MM.1S (cell line): ENCODE measurements at regions not wholly inside any gene's neighbourhood (a gene's known extent, or its start where the extent isn't known, plus 50 kb on each side); places are given as distances from the start of the nearest gene placed in this dataset.

Experiments used
- DNase-seq: peaks from one replicate; pipeline ENCODE4 v3.0.0-alpha.2; 2015
- H2AFZ ChIP-seq: fragments of 300-600 bp; sonication (generic); 2 replicates; pipeline ENCODE4 v1.6.0; 2016; ENCODE audit warnings: antibody characterized with exemption, low read length
- H3F3A ChIP-seq: fragments of 300-600 bp; sonication (generic); 2 replicates; pipeline ENCODE4 v1.6.1; 2016; ENCODE audit warnings: mild to moderate bottlenecking, antibody characterized with exemption, low read length, moderate library complexity, mixed read lengths; ENCODE audit not compliant: insufficient read depth
- H3K27ac ChIP-seq: fragments of 300-600 bp; sonication (generic); 2 replicates; pipeline ENCODE4 v1.5.1; 2016; ENCODE audit warnings: mild to moderate bottlenecking, low read length
- H3K27me3 ChIP-seq: fragments of 300-600 bp; sonication (generic); replicated peaks from 2 replicates; pipeline ENCODE4 v1.6.0; 2016; ENCODE audit warnings: low read length; ENCODE audit not compliant: insufficient read depth
- H3K36me3 ChIP-seq: fragments of 300-600 bp; sonication (generic); replicated peaks from 2 replicates; pipeline ENCODE4 v1.6.1; 2016; ENCODE audit warnings: mild to moderate bottlenecking, low read length, mixed read lengths; ENCODE audit not compliant: insufficient read depth
- H3K4me1 ChIP-seq: fragments of 300-600 bp; sonication (generic); 2 replicates; pipeline ENCODE4 v1.6.1; 2016; ENCODE audit warnings: low read length, mixed read lengths
- H3K4me2 ChIP-seq: fragments of 300-600 bp; sonication (generic); 2 replicates; pipeline ENCODE4 v1.6.0; 2016; ENCODE audit warnings: low read depth, low read length
- H3K4me3 ChIP-seq: fragments of 300-600 bp; sonication (generic); 2 replicates; pipeline ENCODE4 v1.5.1; 2016; ENCODE audit warnings: low read length, mixed read lengths
- H3K79me2 ChIP-seq: fragments of 300-600 bp; sonication (generic); 2 replicates; pipeline ENCODE4 v1.6.1; 2016; ENCODE audit warnings: mixed run types, low read length, mixed read lengths
- H3K9ac ChIP-seq: fragments of 300-600 bp; sonication (generic); 2 replicates; pipeline ENCODE4 v1.6.1; 2016; ENCODE audit warnings: low read length, mixed read lengths
- H3K9me2 ChIP-seq: fragments of 300-600 bp; sonication (generic); replicated peaks from 2 replicates; pipeline ENCODE4 v1.6.1; 2016; ENCODE audit warnings: mild to moderate bottlenecking, low read length, mixed read lengths; ENCODE audit not compliant: insufficient read depth
- H3K9me3 ChIP-seq: fragments of 300-600 bp; sonication (generic); replicated peaks from 2 replicates; pipeline ENCODE4 v1.6.1; 2016; ENCODE audit warnings: mild to moderate bottlenecking, low read length, mixed read lengths; ENCODE audit not compliant: insufficient read depth
- H4K20me1 ChIP-seq: fragments of 300-600 bp; sonication (generic); 2 replicates; pipeline ENCODE4 v1.6.1; 2016; ENCODE audit warnings: mild to moderate bottlenecking, low read length, moderate library complexity, mixed read lengths; ENCODE audit not compliant: insufficient read depth
- EZH2 ChIP-seq: fragments of 300-600 bp; sonication (generic); optimal IDR thresholded peaks from 2 replicates; pipeline ENCODE3; 2017; ENCODE audit warnings: low read depth, mild to moderate bottlenecking, antibody characterized with exemption, low read length, mixed read lengths
- EZH2phosphoT487 ChIP-seq: fragments of 300-600 bp; sonication (generic); IDR thresholded peaks from 2 replicates; pipeline ENCODE4 v1.6.1; 2018; ENCODE audit warnings: antibody characterized with exemption, low read length
- TF ChIP-seq, protein P1 (sequence below): fragments of 300-600 bp; sonication (generic); IDR thresholded peaks from 2 replicates; pipeline ENCODE4 v1.5.1; 2016; ENCODE audit warnings: antibody characterized with exemption, low read length, mixed read lengths

DNA sequence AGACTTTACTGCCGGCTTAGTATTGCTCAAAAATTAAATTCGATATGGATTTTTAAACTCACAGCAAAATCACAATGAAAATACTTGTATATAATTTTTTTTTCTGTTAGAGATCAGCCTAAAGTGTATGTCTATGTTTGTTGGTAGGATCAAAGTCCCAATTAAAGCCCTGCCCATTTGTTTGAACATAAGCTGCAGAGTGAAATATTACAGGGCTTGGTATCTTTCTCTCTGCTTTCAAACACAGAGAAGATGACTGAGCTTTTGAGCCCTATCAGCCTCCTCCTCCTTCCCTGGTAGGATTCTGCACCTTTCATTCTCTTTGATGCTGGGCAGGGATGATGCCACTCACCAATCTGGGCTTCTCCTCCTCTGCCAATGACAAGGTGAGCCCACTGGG, 345.4 kb downstream of the PPP1R2C start:
- H3K36me3 ChIP-seq = no peaks in the 10 kb centered on the region

DNA sequence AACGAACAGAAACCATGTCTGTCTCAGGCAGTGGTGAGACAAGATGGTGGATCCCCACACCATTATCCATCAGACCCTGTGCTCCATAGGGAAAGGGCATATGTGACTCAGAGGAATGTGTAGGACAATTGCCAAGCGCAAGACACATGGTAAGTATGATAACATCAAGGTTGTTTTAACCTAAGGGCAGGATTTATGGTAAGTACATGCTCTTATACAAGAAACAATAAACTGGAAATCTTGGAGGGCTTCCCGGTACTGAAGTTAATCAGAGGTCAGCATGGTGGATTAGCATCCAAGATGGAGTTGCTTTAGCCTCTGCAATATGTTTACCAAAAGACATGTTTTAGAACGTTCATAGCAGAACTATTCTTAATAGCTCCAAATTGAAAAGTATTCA, 355.0 kb downstream of the PPP1R2C start:
- Histone ChIP-seq H3K4me3 (no peak overlapping the region), H3K27me3 (no peaks in the 10 kb centered on the region), H3K9ac (no peak overlapping the region), H3K4me2 (no peak overlapping the region), H2AFZ (no peak overlapping the region), H3F3A (no peaks in the 10 kb centered on the region), H3K79me2 (no peaks in the 10 kb centered on the region), H3K27ac (no peak overlapping the region), H3K9me3 (no peaks in the 10 kb centered on the region), H3K36me3 (no peaks in the 10 kb centered on the region), H3K4me1 (no peaks in the 10 kb centered on the region), H3K9me2 (no peaks in the 10 kb centered on the region), H4K20me1 (no peaks in the 10 kb centered on the region)
- TF ChIP-seq, protein P1, sequence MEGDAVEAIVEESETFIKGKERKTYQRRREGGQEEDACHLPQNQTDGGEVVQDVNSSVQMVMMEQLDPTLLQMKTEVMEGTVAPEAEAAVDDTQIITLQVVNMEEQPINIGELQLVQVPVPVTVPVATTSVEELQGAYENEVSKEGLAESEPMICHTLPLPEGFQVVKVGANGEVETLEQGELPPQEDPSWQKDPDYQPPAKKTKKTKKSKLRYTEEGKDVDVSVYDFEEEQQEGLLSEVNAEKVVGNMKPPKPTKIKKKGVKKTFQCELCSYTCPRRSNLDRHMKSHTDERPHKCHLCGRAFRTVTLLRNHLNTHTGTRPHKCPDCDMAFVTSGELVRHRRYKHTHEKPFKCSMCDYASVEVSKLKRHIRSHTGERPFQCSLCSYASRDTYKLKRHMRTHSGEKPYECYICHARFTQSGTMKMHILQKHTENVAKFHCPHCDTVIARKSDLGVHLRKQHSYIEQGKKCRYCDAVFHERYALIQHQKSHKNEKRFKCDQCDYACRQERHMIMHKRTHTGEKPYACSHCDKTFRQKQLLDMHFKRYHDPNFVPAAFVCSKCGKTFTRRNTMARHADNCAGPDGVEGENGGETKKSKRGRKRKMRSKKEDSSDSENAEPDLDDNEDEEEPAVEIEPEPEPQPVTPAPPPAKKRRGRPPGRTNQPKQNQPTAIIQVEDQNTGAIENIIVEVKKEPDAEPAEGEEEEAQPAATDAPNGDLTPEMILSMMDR = no peak
- TF ChIP-seq EZH2 = no peak
- no peak for TF ChIP-seq EZH2phosphoT487
- DNase-seq = no peak

More for the DNA sequence above, 345.4 kb downstream of the PPP1R2C start:
- no peaks in the 10 kb centered on the region for H3K79me2 ChIP-seq
- peaks cover 14% of the 10 kb centered on the region for H3K4me1 ChIP-seq
- H3K9me3 ChIP-seq = no peaks in the 10 kb centered on the region
- no peak overlapping the region for H2AFZ ChIP-seq
- H3F3A ChIP-seq = no peaks in the 10 kb centered on the region
- no peak overlapping the region for H3K4me3 ChIP-seq
- H3K27ac ChIP-seq = no peak overlapping the region
- no peak for DNase-seq
- no peak overlapping the region for H3K9ac ChIP-seq
- H3K4me2 ChIP-seq = no peak overlapping the region
- H3K27me3 ChIP-seq = no peaks in the 10 kb centered on the region
- TF ChIP-seq, protein P1 = no peak
- TF ChIP-seq EZH2 (no peak), EZH2phosphoT487 (no peak)
- no peaks in the 10 kb centered on the region for H4K20me1 ChIP-seq
- H3K9me2 ChIP-seq = no peaks in the 10 kb centered on the region

GRCh38 chrX:42420426-42420825, 357.5 kb downstream of the PPP1R2C start:
- no peaks in the 10 kb centered on the region for H3K9me3 ChIP-seq
- H3F3A ChIP-seq = no peaks in the 10 kb centered on the region
- no peak overlapping the region for H3K4me3 ChIP-seq
- H2AFZ ChIP-seq = no peak overlapping the region
- no peaks in the 10 kb centered on the region for H3K36me3 ChIP-seq
- no peaks in the 10 kb centered on the region for H3K4me1 ChIP-seq
- H4K20me1 ChIP-seq = no peaks in the 10 kb centered on the region
- H3K9ac ChIP-seq = no peak overlapping the region
- no peak overlapping the region for H3K27ac ChIP-seq
- no peak for TF ChIP-seq EZH2phosphoT487
- no peak for TF ChIP-seq EZH2
- TF ChIP-seq, protein P1 = no peak
- no peaks in the 10 kb centered on the region for H3K9me2 ChIP-seq
- no peaks in the 10 kb centered on the region for H3K27me3 ChIP-seq
- DNase-seq = no peak
- H3K79me2 ChIP-seq = no peaks in the 10 kb centered on the region
- no peak overlapping the region for H3K4me2 ChIP-seq
